Central memory CD8-positive, alpha-beta T cell (primary cell): ENCODE measurements at regions not wholly inside any gene's neighbourhood (a gene's known extent, or its start where the extent isn't known, plus 50 kb on each side); places are given as distances from the start of the nearest gene placed in this dataset.
"Not testable (repeated sequence)": the region's sequence is repeated elsewhere in the genome, so short reads cannot be mapped to it uniquely, and the experiment has no call there.

Experiments used
- ATAC-seq: fragments of 150-1000 bp; cut with Tn5 transposase; replicated peaks from 2 replicates; pipeline ENCODE4 v1.10.0; 2022; ENCODE audit warnings: mild to moderate bottlenecking, moderate FRiP score, moderate number of reproducible peaks; ENCODE audit not compliant: poor library complexity, severe bottlenecking; ENCODE audit errors: extremely low read depth
- DNase-seq, 2 donors: peaks; one replicate each; pipeline ENCODE4 v3.0.0; 2021; ENCODE audit warnings: low spot score in 2 of 2
- H3K27ac Mint-ChIP-seq: one replicate; pipeline ENCODE4 v1.8.0; 2022; ENCODE audit warnings: low read depth, mild to moderate bottlenecking, moderate library complexity, mixed read lengths
- H3K27me3 Mint-ChIP-seq: one replicate; pipeline ENCODE4 v1.8.0; 2022; ENCODE audit warnings: mixed read lengths
- H3K36me3 Mint-ChIP-seq: one replicate; pipeline ENCODE4 v1.8.0; 2022; ENCODE audit warnings: mild to moderate bottlenecking, moderate library complexity, mixed read lengths; ENCODE audit not compliant: insufficient read depth
- H3K4me1 Mint-ChIP-seq: one replicate; pipeline ENCODE4 v1.8.0; 2022; ENCODE audit warnings: mixed read lengths
- H3K4me3 Mint-ChIP-seq: one replicate; pipeline ENCODE4 v1.8.0; 2022; ENCODE audit warnings: mild to moderate bottlenecking, moderate library complexity, mixed read lengths
- H3K9me3 Mint-ChIP-seq: one replicate; pipeline ENCODE4 v1.8.0; 2022; ENCODE audit warnings: mixed read lengths

GRCh38 chr6:26226579-26226967 lies 138.4 kb upstream of the BTN3A2 start:
- no peaks in the 10 kb centered on the region for H3K27me3 Mint-ChIP-seq
- ATAC-seq (no peak), DNase-seq (no peak)
- no peaks in the 10 kb centered on the region for H3K36me3 Mint-ChIP-seq
- no peak overlapping the region for H3K27ac Mint-ChIP-seq
- H3K4me3 Mint-ChIP-seq = no peak overlapping the region
- H3K4me1 Mint-ChIP-seq = peaks cover 8% of the 10 kb centered on the region
- no peaks in the 10 kb centered on the region for H3K9me3 Mint-ChIP-seq

GRCh38 chr6:26230351-26230750 lies 134.6 kb upstream of the BTN3A2 start:
- DNase-seq = no peak
- Mint-ChIP-seq H3K36me3 (peaks cover 27% of the 10 kb centered on the region), H3K4me1 (peaks cover 29% of the 10 kb centered on the region), H3K9me3 (no peaks in the 10 kb centered on the region), H3K27me3 (no peaks in the 10 kb centered on the region), H3K4me3 (no peak overlapping the region), H3K27ac (no peak overlapping the region)
- no peak for ATAC-seq

- ATAC-seq (no peak), DNase-seq (no peak)
- Mint-ChIP-seq H3K36me3 (peaks cover 27% of the 10 kb centered on the region), H3K27me3 (no peaks in the 10 kb centered on the region), H3K9me3 (no peaks in the 10 kb centered on the region), H3K4me1 (peaks cover 34% of the 10 kb centered on the region), H3K4me3 (no peak overlapping the region), H3K27ac (no peak overlapping the region)
These were observed 133.9 kb upstream of the BTN3A2 start for GRCh38 chr6:26231006-26231587.

- H3K36me3 Mint-ChIP-seq = peaks cover 27% of the 10 kb centered on the region
- no peaks in the 10 kb centered on the region for H3K9me3 Mint-ChIP-seq
- H3K4me1 Mint-ChIP-seq = peaks cover 34% of the 10 kb centered on the region
- peak overlapping the region; percentile 88 for H3K4me3 Mint-ChIP-seq
- no peak for ATAC-seq
- H3K27me3 Mint-ChIP-seq = no peaks in the 10 kb centered on the region
- DNase-seq = no peak
- peak overlapping the region; percentile 97 for H3K27ac Mint-ChIP-seq
These were observed 132.6 kb upstream of the BTN3A2 start for GRCh38 chr6:26232306-26232939.

- no peaks in the 10 kb centered on the region for H3K9me3 Mint-ChIP-seq
- no peaks in the 10 kb centered on the region for H3K27me3 Mint-ChIP-seq
- H3K4me1 Mint-ChIP-seq = peaks cover 34% of the 10 kb centered on the region
- peaks cover 27% of the 10 kb centered on the region for H3K36me3 Mint-ChIP-seq
- no peak for DNase-seq
- peak; percentile 15 for ATAC-seq
- peak overlapping the region; percentile 97 for H3K27ac Mint-ChIP-seq
- peak overlapping the region; percentile 88 for H3K4me3 Mint-ChIP-seq
These were observed 131.9 kb upstream of the BTN3A2 start for GRCh38 chr6:26232940-26233648.

- ATAC-seq (peak; percentile 72), DNase-seq (peak; percentile 65 to 77)
- H3K9me3 Mint-ChIP-seq = no peaks in the 10 kb centered on the region
- H3K4me1 Mint-ChIP-seq = peaks cover 34% of the 10 kb centered on the region
- H3K27me3 Mint-ChIP-seq = no peaks in the 10 kb centered on the region
- H3K4me3 Mint-ChIP-seq = peak overlapping the region; percentile 88
- peak overlapping the region; percentile 97 for H3K27ac Mint-ChIP-seq
- peaks cover 27% of the 10 kb centered on the region for H3K36me3 Mint-ChIP-seq
These were observed 131.2 kb upstream of the BTN3A2 start for GRCh38 chr6:26233649-26234420.

- H3K4me1 Mint-ChIP-seq = peaks cover 34% of the 10 kb centered on the region
- H3K36me3 Mint-ChIP-seq = peaks cover 27% of the 10 kb centered on the region
- DNase-seq (peak; percentile 62 to 82), ATAC-seq (peak; percentile 61)
- H3K27ac Mint-ChIP-seq = peak overlapping the region; percentile 97
- H3K4me3 Mint-ChIP-seq = peak overlapping the region; percentile 88
- H3K9me3 Mint-ChIP-seq = no peaks in the 10 kb centered on the region
- H3K27me3 Mint-ChIP-seq = no peaks in the 10 kb centered on the region
These were observed 130.3 kb upstream of the BTN3A2 start for GRCh38 chr6:26234421-26235301.

- no peak for DNase-seq
- Mint-ChIP-seq H3K27me3 (no peaks in the 10 kb centered on the region), H3K4me3 (peak overlapping the region; percentile 88), H3K4me1 (peaks cover 38% of the 10 kb centered on the region), H3K36me3 (peaks cover 31% of the 10 kb centered on the region), H3K27ac (peak overlapping the region; percentile 97), H3K9me3 (no peaks in the 10 kb centered on the region)
- no peak for ATAC-seq
These were observed 129.7 kb upstream of the BTN3A2 start for GRCh38 chr6:26235302-26235670.

- not testable (repeated sequence) for ATAC-seq, H3K27ac Mint-ChIP-seq, DNase-seq, H3K27me3 Mint-ChIP-seq, H3K9me3 Mint-ChIP-seq, H3K4me3 Mint-ChIP-seq
- H3K36me3 Mint-ChIP-seq = peaks cover 26% of the 10 kb centered on the region
- H3K4me1 Mint-ChIP-seq = peaks cover 35% of the 10 kb centered on the region
These were observed 125.6 kb upstream of the BTN3A2 start for GRCh38 chr6:26239415-26239814.

GRCh38 chr6:26240157-26241032 lies 124.6 kb upstream of the BTN3A2 start:
- peaks cover 18% of the 10 kb centered on the region for H3K36me3 Mint-ChIP-seq
- peaks cover 25% of the 10 kb centered on the region for H3K4me1 Mint-ChIP-seq
- H3K27me3 Mint-ChIP-seq = no peaks in the 10 kb centered on the region
- DNase-seq = peak; percentile 62 to 78
- H3K4me3 Mint-ChIP-seq = peak overlapping the region; percentile 84
- ATAC-seq = peak; percentile 81
- H3K27ac Mint-ChIP-seq = peak overlapping the region; percentile 96
- peaks cover 5% of the 10 kb centered on the region for H3K9me3 Mint-ChIP-seq
